Hippocampal formation (tissue), 2 donors: ENCODE measurements at regions not wholly inside any gene's neighbourhood (a gene's known extent, or its start where the extent isn't known, plus 50 kb on each side); places are given as distances from the start of the nearest gene placed in this dataset.
"Not testable (repeated sequence)": the region's sequence is repeated elsewhere in the genome, so short reads cannot be mapped to it uniquely, and the experiment has no call there.

Experiments used
- DNase-seq, 2 donors: peaks; one replicate each; lab custom pipeline; 2025; lab: John Stamatoyannopoulos, UW

DNA sequence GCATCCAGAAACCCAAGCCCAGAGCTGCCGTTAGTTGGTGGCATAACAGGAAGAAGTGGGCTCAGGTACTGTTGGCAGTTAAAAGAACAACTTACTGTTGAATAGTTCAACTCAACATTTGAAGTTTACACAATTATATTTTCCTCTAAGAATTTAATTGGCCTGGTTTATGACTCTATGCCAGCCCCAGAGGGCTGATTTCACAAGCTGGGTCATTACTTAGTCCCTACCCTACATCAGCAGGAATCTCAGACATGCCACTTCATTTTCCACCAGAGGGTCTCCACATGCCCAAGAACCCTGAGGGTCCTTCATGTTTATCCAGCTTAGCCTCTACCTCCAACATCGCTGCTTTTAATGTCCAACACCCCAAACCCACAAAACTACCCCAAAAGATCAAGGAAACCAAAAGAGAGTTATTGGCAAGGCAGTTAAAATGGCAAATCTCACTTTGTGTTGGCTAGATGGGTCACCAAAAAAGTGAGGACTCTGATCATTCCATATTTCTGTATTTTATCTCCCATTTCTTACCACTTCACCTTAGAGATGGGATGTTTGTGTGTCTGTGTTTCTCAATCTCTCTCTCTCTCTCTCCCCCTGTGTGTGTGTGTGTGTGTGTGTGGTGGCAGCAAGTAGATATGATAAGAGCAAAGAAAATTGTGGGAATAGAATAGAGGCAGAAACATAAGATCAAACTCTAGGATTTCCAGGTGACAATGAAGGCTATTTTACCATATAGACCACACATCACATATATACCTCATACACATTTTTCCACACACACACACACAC, 112.5 kb upstream of the TBX18 start:
- no peak for DNase-seq

- DNase-seq = no peak
These were observed 108.8 kb upstream of the TBX18 start for GRCh38 chr6:84872996-84873723.

- DNase-seq = no peak
These were observed 107.5 kb upstream of the TBX18 start for GRCh38 chr6:84871925-84872324.

DNA sequence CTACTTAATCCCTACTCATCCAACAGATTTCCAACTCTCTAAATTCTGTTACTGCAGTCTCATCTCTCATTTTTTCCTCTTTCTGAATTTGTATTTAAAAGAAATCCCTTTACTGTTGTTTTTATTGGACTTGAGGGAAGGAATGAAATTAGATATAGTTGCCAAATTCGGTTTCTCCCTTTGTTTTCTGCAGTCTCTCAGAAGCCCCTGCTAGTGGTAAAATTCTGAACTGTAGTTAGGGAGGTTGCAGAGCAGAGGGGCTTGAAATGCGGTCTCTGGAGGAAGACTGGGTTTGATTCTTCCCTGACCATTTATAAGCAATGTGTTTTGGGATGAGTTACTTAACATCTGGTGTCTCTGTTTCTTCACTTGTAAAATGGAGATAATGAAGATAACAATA, 106.3 kb upstream of the TBX18 start:
- no peak for DNase-seq

GRCh38 chr6:84868149-84868548, 103.8 kb upstream of the TBX18 start:
- DNase-seq = no peak

GRCh38 chr6:84867521-84867920, 103.1 kb upstream of the TBX18 start:
- no peak for DNase-seq

DNA sequence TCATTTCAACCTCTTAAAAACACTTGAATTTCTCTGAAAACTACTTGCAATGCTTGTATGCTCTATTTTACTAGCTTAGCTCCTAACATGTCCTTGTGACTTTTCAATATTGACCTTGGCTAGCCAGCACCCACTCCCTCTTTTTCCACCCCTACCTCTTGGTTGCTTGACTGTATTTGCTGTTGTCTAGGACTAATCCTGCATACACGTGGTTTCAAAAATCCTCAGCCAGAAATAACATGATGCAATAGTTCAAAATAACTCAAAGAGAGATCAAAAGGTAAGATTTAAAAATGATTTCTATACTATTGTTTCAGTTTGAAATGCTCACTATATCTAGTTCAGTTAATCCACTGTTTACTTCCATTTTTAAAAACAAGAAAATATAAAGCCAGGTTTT, 102.3 kb upstream of the TBX18 start:
- no peak for DNase-seq

DNA sequence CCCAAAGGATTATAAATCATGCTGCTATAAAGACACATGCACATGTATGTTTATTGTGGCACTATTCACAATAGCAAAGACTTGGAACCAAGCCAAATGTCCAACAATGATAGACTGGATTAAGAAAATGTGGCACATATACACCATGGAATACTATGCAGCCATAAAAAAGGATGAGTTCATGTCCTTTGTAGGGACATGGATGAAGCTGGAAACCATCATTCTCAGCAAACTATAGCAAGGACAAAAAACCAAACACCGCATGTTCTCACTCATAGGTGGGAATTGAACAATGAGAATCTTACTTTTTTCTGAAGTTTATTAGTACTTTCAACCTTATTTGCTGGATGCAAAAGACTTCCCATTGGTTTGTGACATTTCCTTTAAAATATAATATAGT, 101.0 kb upstream of the TBX18 start:
- not testable (repeated sequence) for DNase-seq

GRCh38 chr6:84862843-84863242, 98.4 kb upstream of the TBX18 start:
- DNase-seq = no peak

GRCh38 chr6:84860920-84861319, 96.5 kb upstream of the TBX18 start:
- DNase-seq = no peak

- no peak for DNase-seq
These were observed 96.1 kb upstream of the TBX18 start for GRCh38 chr6:84860509-84860908.

DNA sequence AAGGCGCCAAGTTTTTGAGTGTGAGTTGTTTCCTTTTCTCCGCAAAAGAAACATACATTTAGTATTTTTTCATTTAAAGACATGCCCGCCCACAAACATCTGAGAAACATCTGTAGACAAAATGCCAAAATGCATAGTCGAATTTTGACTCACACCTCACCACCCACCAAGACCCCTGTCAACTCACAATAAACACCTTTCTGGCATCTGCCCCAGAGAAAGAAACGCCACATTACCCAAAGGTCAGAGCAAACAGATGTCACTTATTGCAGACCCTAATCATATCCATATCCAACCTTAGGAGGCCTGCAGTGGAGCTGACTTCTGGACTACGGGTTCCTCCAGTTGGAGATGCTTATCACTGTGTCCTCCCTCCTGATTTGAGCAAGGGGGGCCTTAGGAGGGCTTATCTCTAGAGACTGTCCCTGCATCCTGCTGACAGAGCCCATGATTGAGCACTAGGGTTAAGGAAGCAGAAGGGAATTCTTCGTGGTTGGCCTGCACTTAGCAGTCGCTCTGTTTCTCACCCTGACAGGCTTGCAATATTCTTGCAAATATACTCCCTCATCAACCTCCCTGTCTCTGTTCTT, 90.5 kb upstream of the TBX18 start:
- no peak for DNase-seq

DNA sequence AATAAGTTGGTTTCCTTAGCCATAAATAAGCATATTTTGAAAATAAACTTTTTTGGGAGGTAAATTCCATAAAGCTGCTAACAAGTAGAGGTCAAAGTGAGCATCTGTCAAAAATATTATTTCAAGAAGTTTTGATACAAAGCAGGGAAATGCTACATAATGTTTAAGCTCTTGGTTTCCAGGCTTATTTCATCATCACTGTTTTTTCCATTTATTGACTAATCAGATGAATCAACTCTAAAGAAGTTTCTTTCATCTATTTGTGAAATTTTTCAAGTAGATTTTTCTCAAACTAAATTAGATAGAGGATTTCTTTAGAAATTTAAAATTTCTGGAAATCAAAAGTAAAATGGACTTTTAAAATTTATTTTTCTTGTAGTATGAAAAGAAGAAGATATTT, 89.5 kb upstream of the TBX18 start:
- DNase-seq = no peak

DNA sequence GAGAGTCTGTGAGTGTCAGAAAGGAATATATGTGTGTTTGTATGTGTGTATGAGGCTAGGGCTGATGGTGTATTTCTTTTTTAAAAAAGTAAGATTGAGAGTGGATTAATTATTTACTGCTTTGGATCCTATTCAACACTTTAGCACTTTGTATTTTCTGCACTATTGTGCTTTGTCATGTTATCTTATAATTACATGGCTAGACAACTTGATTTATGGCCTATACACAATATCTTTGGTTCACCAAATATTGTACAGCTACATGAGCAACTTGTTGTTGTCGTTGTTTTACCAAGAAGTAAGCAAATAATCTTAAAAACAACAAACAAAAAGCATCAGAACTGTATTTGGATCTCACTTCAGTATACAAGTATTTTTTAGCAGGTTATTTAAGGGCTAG, 84.6 kb upstream of the TBX18 start:
- DNase-seq = no peak

- no peak for DNase-seq
These were observed 83.2 kb upstream of the TBX18 start for GRCh38 chr6:84847390-84848160.

GRCh38 chr6:84842525-84843166, 78.2 kb upstream of the TBX18 start:
- no peak for DNase-seq

GRCh38 chr6:84837068-84837866, 72.9 kb upstream of the TBX18 start:
- not testable (repeated sequence) for DNase-seq

DNA sequence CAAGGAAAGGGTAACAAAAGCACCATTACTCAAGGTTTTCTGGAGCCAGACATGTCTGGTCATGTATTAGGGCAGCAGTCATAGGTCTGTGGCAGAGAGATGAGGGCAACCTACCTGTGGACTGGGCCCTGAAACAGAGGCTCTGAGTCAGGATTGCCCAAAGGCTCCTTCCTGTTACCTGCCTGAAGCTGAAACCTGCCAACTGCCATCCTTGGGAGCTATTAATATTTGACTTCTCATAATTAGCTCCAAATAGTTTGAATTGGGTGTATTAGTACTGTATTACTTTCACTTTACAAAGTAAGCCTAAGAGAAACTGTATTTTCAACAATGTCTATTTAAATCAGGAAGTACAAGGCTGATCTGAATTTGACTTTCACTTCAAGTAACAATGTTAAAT, 72.0 kb upstream of the TBX18 start:
- no peak for DNase-seq

- no peak for DNase-seq
These were observed 70.9 kb upstream of the TBX18 start for GRCh38 chr6:84835340-84835739.

- not testable (repeated sequence) for DNase-seq
These were observed 67.5 kb upstream of the TBX18 start for GRCh38 chr6:84831924-84832323.

GRCh38 chr6:84825461-84825860, 61.1 kb upstream of the TBX18 start:
- DNase-seq = no peak
